ENCODE measurements at regions not wholly inside any gene's neighbourhood (a gene's known extent, or its start where the extent isn't known, plus 50 kb on each side); places are given as distances from the start of the nearest gene placed in this dataset.
"Not testable (repeated sequence)": the region's sequence is repeated elsewhere in the genome, so short reads cannot be mapped to it uniquely, and the experiment has no call there.

DNA sequence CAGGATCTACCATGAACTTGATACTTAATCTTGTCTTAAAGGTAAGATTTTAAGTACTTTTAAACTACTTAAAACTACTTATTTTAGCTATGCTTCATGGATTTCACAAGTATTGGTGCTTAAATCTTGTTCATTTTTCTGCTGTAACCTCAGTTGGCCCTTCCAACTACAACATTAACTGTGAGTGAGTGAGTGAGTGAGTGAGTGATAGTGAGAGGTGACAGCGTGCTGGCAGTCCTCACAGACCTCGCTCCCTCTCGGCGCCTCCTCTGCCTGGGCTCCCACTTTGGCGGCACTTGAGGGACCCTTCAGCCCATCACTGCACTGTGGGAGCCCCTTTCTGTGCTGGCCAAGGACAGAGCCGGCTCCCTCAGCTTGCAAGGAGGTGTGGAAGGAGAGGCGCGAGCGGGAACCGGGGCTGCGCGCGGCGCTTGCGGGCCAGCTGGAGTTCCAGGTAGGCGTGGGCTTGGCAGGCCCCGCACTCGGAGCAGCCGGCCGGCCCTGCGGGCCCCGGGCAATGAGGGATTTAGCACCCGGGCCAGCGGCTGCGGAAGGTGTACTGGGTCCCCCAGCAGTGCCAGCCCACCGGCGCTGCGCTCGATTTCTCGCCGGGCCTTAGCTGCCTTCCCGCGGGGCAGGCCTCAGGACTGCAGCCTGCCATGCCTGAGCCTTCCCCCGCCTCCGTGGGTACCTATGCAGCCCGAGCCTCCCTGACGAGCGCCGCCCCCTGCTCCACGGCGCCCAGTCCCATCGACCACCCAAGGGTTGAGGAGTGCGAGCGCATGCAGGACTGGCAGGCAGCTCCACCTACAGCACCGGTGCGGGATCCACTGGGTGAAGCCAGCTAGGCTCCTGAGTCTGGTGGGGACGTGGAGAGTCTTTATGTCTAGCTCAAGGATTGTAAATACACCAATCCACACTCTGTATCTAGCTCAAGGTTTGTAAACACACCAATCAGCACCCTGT is 1558.6 kb upstream of the SEL1L start:
- DNase-seq (ENCODE audit: low spot score): not testable (repeated sequence)

DNA sequence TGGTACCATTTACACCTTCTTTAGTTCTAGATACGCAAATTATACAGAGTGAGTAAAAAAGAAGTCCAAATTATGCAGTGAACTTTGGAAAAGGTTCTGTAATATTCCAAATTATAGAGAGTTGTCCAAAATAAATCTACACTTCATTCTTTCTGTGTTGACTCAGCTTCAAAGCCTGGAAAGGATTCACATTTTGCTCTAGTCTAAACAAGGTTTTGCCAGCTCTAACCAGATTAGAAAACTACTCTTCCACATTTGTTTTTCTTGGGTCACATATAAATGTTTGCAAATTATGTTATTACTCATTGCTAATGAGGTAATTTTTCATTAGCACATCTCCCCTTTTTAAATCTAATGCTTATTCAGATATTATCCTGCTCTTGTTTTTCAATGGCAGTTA is 1562.4 kb upstream of the SEL1L start:
- DNase-seq (ENCODE audit: low spot score): no peak

DNA sequence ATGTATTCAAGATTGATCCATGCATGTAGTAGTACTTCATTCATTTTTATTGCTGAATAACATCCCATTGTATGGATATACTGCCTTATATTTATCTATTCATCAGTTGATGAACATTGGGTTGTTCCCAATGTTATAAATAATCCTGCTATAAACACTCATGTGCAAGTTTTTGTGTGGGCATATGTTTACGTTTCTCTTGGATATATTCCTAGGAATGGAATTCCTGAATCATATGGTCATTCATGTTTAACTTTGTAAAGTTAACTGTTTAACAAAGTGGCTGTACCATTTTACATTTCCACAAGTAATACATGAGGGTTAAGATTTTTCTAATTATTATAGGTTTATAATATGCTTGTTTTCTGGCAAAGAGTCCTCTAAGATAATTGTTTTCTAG is 1568.2 kb upstream of the SEL1L start:
- no peak for DNase-seq (ENCODE audit: low spot score)

DNA sequence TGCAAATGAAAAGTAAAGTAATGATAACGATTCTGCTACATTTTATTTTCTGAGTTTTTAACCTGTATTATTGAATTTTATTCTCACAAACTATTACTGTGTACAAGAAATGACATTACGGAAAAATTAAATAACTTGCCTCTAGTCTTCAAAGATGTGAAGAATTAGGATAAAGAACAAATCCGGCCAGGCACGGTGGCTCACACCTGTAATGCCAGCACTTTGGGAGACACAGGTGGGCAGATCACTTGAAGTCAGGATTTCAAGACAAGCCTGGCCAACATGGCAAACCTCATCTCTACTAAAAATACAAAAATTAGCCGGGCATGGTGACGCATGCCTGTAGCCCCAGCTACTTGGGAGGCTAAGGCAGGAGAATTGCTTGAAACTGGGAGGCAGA is 1584.4 kb upstream of the SEL1L start:
- DNase-seq (ENCODE audit: low spot score): no peak

DNA sequence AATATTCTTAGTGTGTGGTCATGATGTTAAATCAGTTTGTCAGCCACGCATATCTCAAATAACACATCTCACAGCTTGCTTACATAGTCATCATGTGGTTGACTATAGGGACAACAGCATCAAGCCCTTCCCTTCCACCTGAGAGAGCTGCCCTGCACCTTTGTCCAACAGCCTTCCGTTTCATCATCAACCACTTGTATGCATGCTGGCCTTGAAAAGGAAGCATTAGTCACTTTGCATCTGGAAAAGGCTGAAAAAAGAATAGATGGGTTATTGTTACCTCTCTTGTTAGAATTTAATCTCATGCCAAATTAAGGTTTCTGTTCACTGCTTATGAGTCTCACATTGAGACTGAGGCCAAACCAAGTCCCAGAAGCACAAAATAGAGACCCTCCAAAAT is 1586.5 kb upstream of the SEL1L start:
- DNase-seq (ENCODE audit: low spot score): no peak

DNA sequence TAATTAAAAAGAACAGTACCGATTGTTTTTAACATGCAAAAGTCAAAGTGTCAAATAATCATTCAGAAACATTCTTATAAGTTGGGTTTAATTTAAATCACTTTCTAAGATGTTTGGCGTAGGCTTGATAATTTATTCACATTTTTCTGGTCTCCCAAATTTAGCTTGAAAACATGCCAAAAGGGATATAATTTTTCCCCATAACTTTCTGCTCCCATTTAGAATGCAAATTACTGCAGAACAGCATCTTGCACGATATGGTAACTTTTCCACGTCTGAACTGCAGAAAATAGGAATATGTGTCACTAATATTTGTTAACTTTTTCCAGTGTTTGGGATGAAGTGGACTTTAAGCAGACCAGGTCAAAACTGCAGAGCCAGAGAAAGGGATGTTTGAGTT is 1592.4 kb upstream of the SEL1L start:
- no peak for DNase-seq (ENCODE audit: low spot score)

DNA sequence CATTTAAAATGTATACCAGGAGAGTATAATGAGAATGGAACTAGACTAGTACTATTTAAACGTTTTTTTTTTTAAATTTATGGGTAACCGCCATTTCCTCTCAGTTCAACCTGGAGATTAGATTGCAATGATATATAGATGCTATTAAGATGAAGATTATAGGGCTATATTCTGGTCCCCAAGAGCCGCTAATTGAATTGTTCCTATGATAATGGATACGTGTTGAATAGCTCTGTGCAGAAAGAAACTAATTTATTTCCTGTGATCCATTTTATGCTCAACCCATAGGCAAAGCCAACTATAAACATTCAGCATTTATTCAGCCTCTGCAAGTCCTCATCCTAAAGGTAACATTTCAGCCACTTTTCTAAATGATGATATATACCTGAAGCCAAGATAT is 1595.1 kb upstream of the SEL1L start:
- no peak for DNase-seq (ENCODE audit: low spot score)

DNA sequence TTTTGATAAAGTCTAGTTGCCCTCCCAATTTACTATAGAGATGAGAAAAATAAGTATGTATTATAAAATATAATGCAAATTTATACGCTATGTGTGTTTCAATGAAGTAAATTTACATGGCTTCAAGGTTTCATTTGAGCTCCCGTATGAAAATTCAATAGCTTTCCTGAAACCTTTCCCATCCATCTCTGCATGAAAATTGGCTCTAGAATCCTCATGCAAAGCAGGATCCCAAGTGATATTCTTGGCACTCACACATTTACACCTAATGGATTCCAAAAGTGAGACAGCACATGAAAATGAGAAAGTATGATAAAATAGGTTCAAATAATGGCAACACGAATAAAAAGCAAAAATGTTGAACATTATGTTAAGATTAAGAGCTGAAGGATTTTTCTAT is 1595.8 kb upstream of the SEL1L start:
- no peak for DNase-seq (ENCODE audit: low spot score)

DNA sequence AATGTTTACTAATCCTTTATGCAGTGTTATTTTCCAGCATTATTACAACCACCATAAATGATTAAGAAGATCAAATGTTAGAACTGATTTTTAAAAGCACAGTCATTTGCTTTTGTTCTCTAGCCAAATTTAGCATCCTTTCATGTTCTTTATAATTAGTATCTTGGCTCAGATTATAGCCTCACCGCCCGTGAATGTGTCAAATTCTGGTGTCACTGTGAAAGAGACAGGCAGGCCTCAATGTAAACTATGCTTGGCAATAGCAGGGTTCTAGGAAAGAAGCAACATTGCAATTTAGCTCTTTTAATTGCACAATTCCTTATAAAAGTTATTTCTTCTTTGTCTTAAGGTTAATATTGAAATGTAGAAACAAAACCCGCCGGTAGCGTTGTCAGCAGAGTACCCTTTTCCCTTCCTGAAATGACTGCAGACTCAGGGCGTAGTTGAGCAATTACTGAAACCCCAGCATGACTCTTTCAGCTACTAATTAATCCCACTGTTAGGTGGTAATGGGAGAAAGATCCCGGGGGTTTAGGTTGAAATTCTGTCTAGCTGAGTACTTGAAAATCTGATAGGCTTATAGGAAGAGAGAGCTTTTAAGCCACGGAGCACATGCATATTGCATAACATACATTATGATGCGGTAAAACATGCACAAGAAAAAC is 1600.5 kb upstream of the SEL1L start:
- no peak for DNase-seq (ENCODE audit: low spot score)

DNA sequence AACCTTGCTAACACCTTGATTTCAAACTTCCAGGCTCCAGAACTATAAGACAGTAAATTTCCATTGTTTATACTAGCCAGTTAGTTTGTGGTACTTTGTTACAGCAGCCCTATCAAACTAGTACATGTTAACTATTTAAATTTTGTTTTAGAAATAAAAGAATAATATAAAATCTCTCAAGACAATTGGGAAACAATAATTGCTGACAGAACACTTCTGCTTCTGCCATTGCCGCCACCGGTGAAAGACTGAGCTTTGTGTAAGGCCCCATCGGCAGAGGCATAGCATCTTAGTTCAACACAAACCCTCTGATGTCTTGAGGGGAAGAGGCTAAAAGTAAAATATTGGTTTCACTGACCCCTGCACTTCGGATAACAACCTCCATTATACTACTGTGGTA is 1607.1 kb upstream of the SEL1L start:
- no peak for DNase-seq (ENCODE audit: low spot score)

DNA sequence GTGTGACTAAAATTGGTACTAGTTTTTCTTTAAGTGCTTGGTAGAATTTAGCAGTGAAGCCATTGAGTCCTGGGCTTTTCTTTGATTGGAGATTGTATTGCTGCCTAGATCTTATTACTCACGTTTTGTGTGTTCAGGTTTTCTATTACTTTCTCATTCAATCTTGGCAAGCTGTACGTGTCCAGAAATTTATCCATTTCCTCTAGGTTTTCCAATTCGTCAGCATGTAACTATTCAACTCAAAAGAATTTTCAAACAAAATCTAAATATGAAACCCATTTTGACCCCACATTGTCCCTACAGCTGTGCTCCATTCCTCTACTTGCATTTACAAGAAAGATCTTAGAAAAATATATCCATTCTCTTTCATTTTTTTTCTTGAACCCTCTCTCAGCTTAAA is 1613.4 kb upstream of the SEL1L start:
- no peak for DNase-seq (ENCODE audit: low spot score)

DNA sequence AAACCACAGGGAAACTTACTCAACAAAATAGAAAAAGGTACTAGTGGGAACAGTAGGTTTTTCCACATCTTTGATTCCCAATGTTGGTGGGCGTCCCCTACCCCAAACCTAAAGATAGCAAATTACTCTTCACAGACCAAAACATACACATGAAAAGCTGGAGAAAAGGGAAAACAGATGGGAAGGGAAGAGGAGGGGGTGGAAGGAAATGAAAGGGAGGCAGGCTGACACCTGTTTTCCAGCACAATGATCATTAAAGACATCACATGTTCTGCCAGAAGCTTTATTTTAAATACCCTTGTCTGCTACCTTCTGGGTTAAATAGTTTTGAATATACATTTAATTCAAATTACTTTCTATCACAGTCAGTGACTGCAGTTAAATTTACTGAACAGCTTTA is 1617.9 kb upstream of the SEL1L start:
- no peak for DNase-seq (ENCODE audit: low spot score)

DNA sequence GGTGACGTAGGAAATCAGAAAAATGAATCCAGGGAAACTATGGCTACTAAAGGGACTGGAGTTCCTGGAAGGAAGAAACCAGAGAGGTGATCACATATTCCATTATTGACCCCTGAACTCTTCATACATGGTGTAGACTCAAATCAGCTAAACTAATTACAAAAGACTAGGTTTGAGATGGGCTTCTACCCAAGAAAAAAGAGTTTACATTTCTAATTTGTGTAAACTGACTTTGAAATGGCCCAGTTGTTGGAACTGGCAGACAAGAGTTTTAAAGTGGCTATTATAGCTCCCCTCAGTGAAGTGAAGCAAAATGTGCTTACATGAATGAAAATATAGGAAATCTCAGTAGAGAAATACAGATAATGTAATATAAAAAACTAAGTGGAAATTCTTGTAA is 1619.4 kb upstream of the SEL1L start:
- no peak for DNase-seq (ENCODE audit: low spot score)

DNA sequence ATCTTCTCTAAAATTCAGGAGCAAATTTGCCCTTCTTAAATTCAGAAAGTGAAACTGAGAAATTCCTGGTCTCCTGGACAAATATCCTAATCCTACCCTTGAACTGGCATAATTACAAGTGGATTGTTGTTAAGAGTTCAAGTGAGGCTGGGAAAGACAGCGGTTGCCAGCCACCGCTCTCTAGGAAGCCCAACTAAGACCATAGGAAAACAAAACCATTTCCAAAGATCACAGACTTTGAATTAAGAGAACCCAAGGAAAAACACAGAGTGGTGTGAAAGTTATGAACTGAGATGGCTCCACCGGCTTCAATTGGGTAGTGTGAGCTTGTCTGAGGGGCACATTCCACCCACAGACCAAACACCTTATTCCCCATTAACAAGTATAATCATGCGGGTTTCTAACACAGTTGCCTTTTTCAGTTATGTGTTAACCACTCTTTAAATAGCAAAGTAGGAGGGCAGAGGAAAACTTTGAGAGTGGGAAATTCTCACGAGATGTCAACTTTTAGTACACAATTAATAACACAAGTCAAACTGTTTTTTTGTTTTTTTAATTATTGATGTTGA is 1628.8 kb upstream of the SEL1L start:
- DNase-seq (ENCODE audit: low spot score): no peak

DNA sequence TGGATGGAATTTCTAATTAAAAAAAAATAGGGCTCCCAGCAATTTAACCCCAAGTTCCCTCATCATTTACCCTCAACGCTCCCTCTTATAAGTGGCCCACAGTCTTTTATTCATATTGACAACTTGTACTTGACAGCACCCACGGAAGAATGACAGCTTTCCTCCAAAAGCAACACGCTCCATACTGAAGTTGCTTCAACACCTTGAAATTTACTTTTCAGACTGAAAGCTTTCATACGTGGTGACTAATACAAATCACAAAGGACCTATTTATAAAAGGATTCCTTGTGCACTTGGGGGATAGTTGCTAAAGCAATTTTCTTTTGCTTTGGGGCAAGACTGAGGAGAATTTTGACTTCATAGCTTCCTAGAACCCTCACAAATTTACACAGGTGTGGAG is 1629.4 kb upstream of the SEL1L start:
- no peak for DNase-seq (ENCODE audit: low spot score)

DNA sequence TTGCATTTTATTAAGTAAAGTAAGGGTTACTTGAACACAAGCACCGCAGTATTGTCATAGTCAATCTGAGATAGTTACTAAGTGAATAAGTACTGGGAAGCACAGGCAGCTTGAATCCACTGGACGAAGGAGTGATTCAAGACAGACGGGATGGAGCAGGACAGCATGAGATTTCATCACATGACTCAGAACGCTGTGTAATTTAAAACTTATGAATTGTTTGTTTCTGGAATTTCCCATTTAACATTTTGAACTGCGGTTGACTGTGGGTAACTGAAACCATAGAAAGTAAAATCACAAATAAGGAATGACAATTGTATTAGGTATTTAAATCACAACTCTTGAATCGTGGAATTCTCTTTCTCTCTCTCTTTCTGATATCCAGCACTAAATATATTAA is 1630.4 kb upstream of the SEL1L start:
- DNase-seq (ENCODE audit: low spot score): no peak

DNA sequence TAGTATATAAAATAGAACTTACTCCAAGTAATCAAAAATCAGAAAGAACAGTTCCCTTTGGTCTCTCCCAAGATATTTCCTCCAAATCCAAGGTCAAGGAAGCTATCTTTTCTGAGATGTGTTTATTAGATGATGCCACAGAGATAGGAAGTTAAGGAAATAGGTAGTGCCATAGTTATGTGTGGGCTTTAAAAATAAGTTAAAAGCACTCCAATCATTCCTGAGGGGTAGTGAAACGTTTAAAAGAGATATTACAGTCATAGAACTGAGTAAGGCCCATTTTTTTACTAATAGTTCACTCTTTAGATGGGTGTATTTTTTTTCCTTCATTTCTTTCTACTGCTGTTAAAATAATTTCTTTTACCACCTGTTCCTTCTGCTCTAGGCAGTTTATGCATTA is 1630.9 kb upstream of the SEL1L start:
- DNase-seq (ENCODE audit: low spot score): no peak

DNA sequence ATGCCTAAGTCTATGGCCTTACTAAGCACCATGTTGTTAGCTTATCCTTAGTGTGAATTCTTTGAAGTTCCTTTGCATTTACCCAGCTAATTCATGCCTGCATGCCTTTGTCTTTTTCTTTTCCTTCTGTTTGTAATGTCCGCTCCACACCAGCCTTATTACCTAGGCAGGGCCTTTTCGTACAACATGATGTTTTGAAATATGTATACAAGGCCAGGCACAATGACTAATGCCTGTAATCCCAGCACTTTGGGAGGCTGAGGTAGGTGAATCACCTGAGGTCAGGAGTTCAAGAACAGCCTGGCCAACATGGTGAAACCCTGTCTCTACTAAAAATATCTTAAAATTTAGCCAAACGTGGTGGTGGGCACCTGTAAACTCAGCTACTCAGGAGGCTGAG is 1636.5 kb upstream of the SEL1L start:
- no peak for DNase-seq (ENCODE audit: low spot score)

DNA sequence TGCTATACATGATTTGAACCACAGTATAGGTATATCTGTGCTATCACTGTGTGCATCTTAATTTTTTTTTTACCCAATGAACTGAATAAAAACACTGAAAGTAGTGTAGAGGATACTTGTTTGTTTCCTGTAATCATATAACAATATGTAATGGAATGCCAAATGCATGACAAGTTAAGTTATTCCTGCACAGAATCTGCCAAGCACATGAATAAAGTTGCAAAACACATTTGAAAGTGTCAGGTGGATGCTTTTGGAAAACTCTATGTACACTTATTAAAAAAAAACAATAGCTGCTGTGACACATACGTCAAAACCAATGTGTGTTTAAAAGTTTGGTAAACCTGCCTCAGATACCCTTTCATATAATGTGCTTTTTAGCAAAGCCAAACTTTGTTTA is 1638.1 kb upstream of the SEL1L start:
- DNase-seq (ENCODE audit: low spot score): no peak

DNA sequence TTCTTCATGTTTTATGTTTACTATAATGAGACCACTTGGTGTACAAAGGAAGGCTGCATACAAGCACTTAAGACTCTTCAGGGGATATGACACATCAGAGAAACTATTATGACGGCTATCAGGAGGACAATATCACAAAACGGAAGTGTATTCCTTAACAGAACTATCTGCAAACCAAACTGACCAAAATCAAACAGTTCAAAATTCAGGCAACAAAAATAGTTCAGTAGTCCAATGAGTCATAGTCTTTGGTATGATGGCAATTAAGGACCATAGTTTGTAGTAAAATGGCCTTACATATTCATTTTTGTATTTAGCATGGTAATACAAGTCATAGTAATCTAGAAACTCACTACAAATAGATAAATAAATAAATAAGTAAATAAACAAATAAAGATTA is 1638.7 kb upstream of the SEL1L start:
- no peak for DNase-seq (ENCODE audit: low spot score)

DNA sequence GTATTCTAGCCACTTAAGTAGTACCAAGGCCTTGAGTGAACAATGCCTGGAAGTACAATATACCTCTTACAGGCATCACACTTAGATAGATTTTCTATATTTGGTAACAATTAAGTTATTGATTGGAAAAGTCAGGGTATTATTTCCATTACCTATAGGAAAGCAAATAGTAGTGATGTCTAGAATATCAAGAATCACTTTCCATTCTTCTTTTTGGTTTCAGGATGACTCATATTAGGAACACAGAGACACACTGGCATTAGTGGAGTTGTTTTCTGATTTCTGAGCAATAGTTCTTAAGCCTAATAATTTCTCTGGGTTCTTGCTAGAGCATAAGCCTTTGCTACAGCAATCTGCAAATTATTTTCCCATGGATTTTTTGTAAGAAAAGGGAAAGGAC is 1640.0 kb upstream of the SEL1L start:
- no peak for DNase-seq (ENCODE audit: low spot score)

DNA sequence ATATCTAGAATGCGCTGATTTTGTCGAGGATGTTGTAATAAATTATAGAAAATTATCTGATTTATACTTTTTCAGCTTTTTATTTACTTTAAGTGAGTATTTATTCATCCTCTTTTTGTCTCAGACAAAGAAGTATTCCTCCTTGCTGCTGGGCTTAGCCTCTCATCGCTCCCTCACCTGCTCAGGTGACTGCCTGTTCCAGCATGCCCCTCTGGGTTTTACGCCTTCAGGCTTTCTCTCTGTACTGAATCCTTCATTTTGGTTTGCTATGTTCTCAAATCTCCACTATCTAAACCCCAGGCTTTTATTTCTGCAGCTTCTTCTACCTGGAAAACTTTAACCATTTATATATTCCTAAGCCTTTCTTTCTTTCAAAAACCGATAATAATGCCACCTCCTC is 1650.9 kb upstream of the SEL1L start:
- no peak for DNase-seq (ENCODE audit: low spot score)

DNA sequence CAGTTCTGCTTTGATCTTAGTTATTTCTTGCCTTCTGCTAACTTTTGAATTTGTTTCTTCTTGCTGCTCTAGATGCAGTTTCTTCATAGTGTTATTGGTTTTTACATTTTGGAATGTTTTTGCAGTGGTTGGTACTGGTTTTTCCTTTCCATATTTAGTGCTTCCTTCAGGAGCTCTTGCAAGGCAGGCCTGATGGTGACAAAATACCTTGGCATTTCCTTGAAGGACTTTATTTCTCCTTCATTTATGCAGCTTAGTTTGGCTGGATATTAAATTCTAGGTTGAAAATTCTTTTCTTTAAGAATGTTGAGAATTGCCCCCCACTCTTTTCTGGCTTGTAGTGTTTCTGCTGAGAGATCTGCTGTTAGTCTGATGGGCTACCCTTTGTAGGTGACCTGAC is 1654.7 kb upstream of the SEL1L start:
- not testable (repeated sequence) for DNase-seq (ENCODE audit: low spot score)
